Fibroblast of the aortic adventitia (primary cell): ENCODE measurements at regions not wholly inside any gene's neighbourhood (a gene's known extent, or its start where the extent isn't known, plus 50 kb on each side); places are given as distances from the start of the nearest gene placed in this dataset.

Source experiments
- DNase-seq: peaks from one replicate; pipeline ENCODE4 v3.0.0-alpha.2; 2010; ENCODE audit warnings: low read depth
- H3K4me3 ChIP-seq: 2 replicates; pipeline ENCODE4 v1.5.1; 2011; ENCODE audit warnings: low read depth, mild to moderate bottlenecking, control low read depth, low read length, moderate library complexity
- CTCF ChIP-seq: IDR thresholded peaks from 2 replicates; pipeline ENCODE4 v1.5.1; 2011; ENCODE audit warnings: mild to moderate bottlenecking, low read length, control low read depth, inconsistent platforms; ENCODE audit not compliant: insufficient read depth

- TF ChIP-seq CTCF, result no peak
- DNase-seq, result no peak
- H3K4me3 ChIP-seq, result no peak overlapping the region
Measured at GRCh38 chr22:49011769-49012648, 815.7 kb downstream of the BRD1 start.

- no peak overlapping the region for H3K4me3 ChIP-seq
- no peak for TF ChIP-seq CTCF
- DNase-seq, result no peak
Measured at GRCh38 chr22:49011379-49011768, 816.3 kb downstream of the BRD1 start.

GRCh38 chr22:49010901-49011300 lies 816.8 kb downstream of the BRD1 start:
- no peak overlapping the region for H3K4me3 ChIP-seq
- DNase-seq, result no peak
- TF ChIP-seq CTCF, result no peak

GRCh38 chr22:49010070-49010863 lies 817.4 kb downstream of the BRD1 start:
- DNase-seq, result no peak
- no peak for TF ChIP-seq CTCF
- H3K4me3 ChIP-seq, result no peak overlapping the region

- TF ChIP-seq CTCF, result no peak
- no peak for DNase-seq
- H3K4me3 ChIP-seq, result no peak overlapping the region
Measured at GRCh38 chr22:49009359-49010063, 818.2 kb downstream of the BRD1 start.

- H3K4me3 ChIP-seq, result no peak overlapping the region
- no peak for DNase-seq
- TF ChIP-seq CTCF, result no peak
Measured at GRCh38 chr22:49008682-49009235, 818.9 kb downstream of the BRD1 start.
